H1 (cell line): ENCODE measurements at regions not wholly inside any gene's neighbourhood (a gene's known extent, or its start where the extent isn't known, plus 50 kb on each side); places are given as distances from the start of the nearest gene placed in this dataset.

ENCODE experiments used
- CEBPB ChIP-seq: IDR thresholded peaks from 2 replicates; pipeline ENCODE4 v1.6.1; 2012; ENCODE audit warnings: low read depth, low read length
- CHD1 ChIP-seq: IDR thresholded peaks from 2 replicates; pipeline ENCODE4 v1.6.1; 2012; ENCODE audit warnings: low read depth, low read length, improper control_type of control experiment
- CTBP2 ChIP-seq: IDR thresholded peaks from 2 replicates; pipeline ENCODE4 v1.7.0; 2011; ENCODE audit warnings: borderline replicate concordance, mild to moderate bottlenecking, moderate library complexity, mixed read lengths, low read length; ENCODE audit not compliant: insufficient read depth, insufficient read length
- EP300 ChIP-seq, 2 experiments: IDR thresholded peaks; 1 replicate in 1 of 2; 2 replicates in 1 of 2; pipeline ENCODE4 v1.6.1; 2011 to 2012; ENCODE audit warnings: low read depth in 2 of 2, low read length in 2 of 2, mild to moderate bottlenecking in 2 of 2, borderline replicate concordance in 1 of 2, inconsistent platforms in 1 of 2, moderate library complexity in 1 of 2
- EZH2 ChIP-seq: fragments of 200-600 bp; sonication (generic); IDR thresholded peaks from 2 replicates; pipeline ENCODE4 v1.7.1; 2012; ENCODE audit warnings: low read depth, mild to moderate bottlenecking, moderate library complexity, low read length, inconsistent platforms; ENCODE audit not compliant: severe bottlenecking
- JUND ChIP-seq: IDR thresholded peaks from 2 replicates; pipeline ENCODE4 v1.6.1; 2011; ENCODE audit warnings: mild to moderate bottlenecking, improper control_type of control experiment, low read length
- KDM4A ChIP-seq: IDR thresholded peaks from one replicate; pipeline ENCODE4 v1.7.1; 2012; ENCODE audit warnings: low read depth, mild to moderate bottlenecking, moderate library complexity, low read length, inconsistent platforms; ENCODE audit not compliant: severe bottlenecking
- POLR2A ChIP-seq, 2 experiments: IDR thresholded peaks; 1 replicate in 1 of 2; 2 replicates in 1 of 2; pipeline ENCODE4 v1.6.1; 2011; ENCODE audit warnings: low read depth in 2 of 2, low read length in 2 of 2, mild to moderate bottlenecking in 2 of 2; ENCODE audit errors: control extremely low read depth in 1 of 2
- SIN3A ChIP-seq, 2 experiments: IDR thresholded peaks in 1 of 2; conservative IDR thresholded peaks in 1 of 2; 2 replicates each; pipeline ENCODE4 v1.6.1; 2011 to 2012; ENCODE audit warnings: low read length in 2 of 2, improper control_type of control experiment in 1 of 2, low read depth in 1 of 2, mild to moderate bottlenecking in 1 of 2
- SRF ChIP-seq: IDR thresholded peaks from 2 replicates; pipeline ENCODE4 v1.6.1; 2011; ENCODE audit warnings: mild to moderate bottlenecking, low read depth, low read length, moderate library complexity
- TAF7 ChIP-seq: optimal IDR thresholded peaks from 2 replicates; pipeline ENCODE3; 2011; ENCODE audit warnings: low read depth, mild to moderate bottlenecking, inconsistent platforms, low read length, moderate library complexity, borderline replicate concordance
- TCF12 ChIP-seq: IDR thresholded peaks from 2 replicates; pipeline ENCODE4 v1.6.1; 2011; ENCODE audit warnings: low read depth, mild to moderate bottlenecking, low read length
- TF ChIP-seq, protein P1 (sequence below), 3 experiments: IDR thresholded peaks; 1 replicate in 2 of 3; 2 replicates in 1 of 3; pipeline versions ENCODE4 v1.5.1 to v1.6.1; 2011; ENCODE audit warnings: low read length in 3 of 3, mild to moderate bottlenecking in 3 of 3, inconsistent platforms in 2 of 3, low read depth in 1 of 3, moderate library complexity in 1 of 3; ENCODE audit not compliant: insufficient read depth in 1 of 3; ENCODE audit errors: control extremely low read depth in 1 of 3

- TF ChIP-seq SIN3A (conservative IDR thresholded peaks at IDR 0.05 in 1 of 2, IDR thresholded peaks at IDR 0.05 in 1 of 2; ENCODE audit: low read depth in 1 of 2, low read length in 2 of 2): no peak
- TF ChIP-seq, protein P1, sequence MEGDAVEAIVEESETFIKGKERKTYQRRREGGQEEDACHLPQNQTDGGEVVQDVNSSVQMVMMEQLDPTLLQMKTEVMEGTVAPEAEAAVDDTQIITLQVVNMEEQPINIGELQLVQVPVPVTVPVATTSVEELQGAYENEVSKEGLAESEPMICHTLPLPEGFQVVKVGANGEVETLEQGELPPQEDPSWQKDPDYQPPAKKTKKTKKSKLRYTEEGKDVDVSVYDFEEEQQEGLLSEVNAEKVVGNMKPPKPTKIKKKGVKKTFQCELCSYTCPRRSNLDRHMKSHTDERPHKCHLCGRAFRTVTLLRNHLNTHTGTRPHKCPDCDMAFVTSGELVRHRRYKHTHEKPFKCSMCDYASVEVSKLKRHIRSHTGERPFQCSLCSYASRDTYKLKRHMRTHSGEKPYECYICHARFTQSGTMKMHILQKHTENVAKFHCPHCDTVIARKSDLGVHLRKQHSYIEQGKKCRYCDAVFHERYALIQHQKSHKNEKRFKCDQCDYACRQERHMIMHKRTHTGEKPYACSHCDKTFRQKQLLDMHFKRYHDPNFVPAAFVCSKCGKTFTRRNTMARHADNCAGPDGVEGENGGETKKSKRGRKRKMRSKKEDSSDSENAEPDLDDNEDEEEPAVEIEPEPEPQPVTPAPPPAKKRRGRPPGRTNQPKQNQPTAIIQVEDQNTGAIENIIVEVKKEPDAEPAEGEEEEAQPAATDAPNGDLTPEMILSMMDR (IDR thresholded peaks at IDR 0.05; ENCODE audit: control extremely low read depth in 1 of 3, insufficient read depth in 1 of 3, low read depth in 1 of 3, low read length in 3 of 3): no peak
- TF ChIP-seq TCF12: no peak
- no peak for TF ChIP-seq POLR2A (IDR thresholded peaks at IDR 0.05; ENCODE audit: control extremely low read depth in 1 of 2, low read depth in 2 of 2, low read length in 2 of 2)
- no peak for TF ChIP-seq CEBPB
- no peak for TF ChIP-seq KDM4A
- no peak for TF ChIP-seq CHD1
- TF ChIP-seq EP300 (IDR thresholded peaks at IDR 0.05; ENCODE audit: borderline replicate concordance in 1 of 2, low read depth in 2 of 2, low read length in 2 of 2): no peak
- TF ChIP-seq CTBP2: no peak
- no peak for TF ChIP-seq JUND
- TF ChIP-seq TAF7: no peak
- TF ChIP-seq EZH2: no peak
- no peak for TF ChIP-seq SRF
Measured at GRCh38 chr7:41899823-41900433, 197.0 kb upstream of the INHBA start.
